WTC11 (cell line): ENCODE measurements at regions not wholly inside any gene's neighbourhood (a gene's known extent, or its start where the extent isn't known, plus 50 kb on each side); places are given as distances from the start of the nearest gene placed in this dataset.

Experiments used
- SP1 ChIP-seq: sonication (generic); formaldehyde crosslinking; conservative IDR thresholded peaks from 2 replicates; pipeline ENCODE4 v1.8.1; 2022; ENCODE audit warnings: missing genetic modification reagents
- TCF7 ChIP-seq: sonication (generic); formaldehyde crosslinking; IDR thresholded peaks from 2 replicates; pipeline ENCODE4 v1.8.0; 2022; ENCODE audit warnings: mild to moderate bottlenecking, low read depth, missing genetic modification reagents, moderate library complexity
- TF ChIP-seq, protein P1 (sequence below): sonication (generic); formaldehyde crosslinking; IDR thresholded peaks from 2 replicates; pipeline ENCODE4 v1.8.1; 2023; ENCODE audit warnings: mild to moderate bottlenecking, missing genetic modification reagents
- TF ChIP-seq, protein P2 (sequence below): fragments of 200-600 bp; IDR thresholded peaks from 2 replicates; pipeline ENCODE4 v1.8.0; 2022; ENCODE audit warnings: antibody characterized with exemption
- TF ChIP-seq, protein P3 (sequence below): sonication (generic); formaldehyde crosslinking; conservative IDR thresholded peaks from 2 replicates; pipeline ENCODE4 v1.8.1; 2023; ENCODE audit warnings: mild to moderate bottlenecking, low read depth, missing genetic modification reagents, moderate library complexity
- TF ChIP-seq, protein P4 (sequence below): sonication (generic); formaldehyde crosslinking; IDR thresholded peaks from 2 replicates; pipeline ENCODE4 v1.8.0; 2022; ENCODE audit warnings: mild to moderate bottlenecking, missing genetic modification reagents

DNA sequence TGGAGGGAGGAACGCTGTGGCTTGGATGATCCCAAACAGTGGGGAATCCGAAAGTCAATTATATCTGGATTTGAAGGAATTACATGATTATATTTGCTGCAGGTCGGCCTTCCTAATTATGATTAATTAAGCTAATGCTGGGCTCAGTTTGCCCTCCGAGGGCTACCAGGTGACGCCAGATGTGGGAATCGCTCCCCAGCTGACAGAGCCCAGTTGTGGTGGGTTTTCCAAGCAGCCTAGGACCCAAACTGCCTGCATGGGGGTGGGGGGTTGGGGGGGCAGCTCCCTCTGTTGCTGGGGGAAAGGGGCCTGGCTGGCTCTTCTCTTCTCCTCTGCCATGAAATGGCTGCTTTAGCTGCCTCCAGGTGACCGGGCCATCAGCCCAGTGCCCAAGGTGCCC is 147.6 kb upstream of the C1orf174 start:
- TF ChIP-seq, protein P1, sequence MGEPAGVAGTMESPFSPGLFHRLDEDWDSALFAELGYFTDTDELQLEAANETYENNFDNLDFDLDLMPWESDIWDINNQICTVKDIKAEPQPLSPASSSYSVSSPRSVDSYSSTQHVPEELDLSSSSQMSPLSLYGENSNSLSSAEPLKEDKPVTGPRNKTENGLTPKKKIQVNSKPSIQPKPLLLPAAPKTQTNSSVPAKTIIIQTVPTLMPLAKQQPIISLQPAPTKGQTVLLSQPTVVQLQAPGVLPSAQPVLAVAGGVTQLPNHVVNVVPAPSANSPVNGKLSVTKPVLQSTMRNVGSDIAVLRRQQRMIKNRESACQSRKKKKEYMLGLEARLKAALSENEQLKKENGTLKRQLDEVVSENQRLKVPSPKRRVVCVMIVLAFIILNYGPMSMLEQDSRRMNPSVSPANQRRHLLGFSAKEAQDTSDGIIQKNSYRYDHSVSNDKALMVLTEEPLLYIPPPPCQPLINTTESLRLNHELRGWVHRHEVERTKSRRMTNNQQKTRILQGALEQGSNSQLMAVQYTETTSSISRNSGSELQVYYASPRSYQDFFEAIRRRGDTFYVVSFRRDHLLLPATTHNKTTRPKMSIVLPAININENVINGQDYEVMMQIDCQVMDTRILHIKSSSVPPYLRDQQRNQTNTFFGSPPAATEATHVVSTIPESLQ, result no peak
- TF ChIP-seq, protein P2, sequence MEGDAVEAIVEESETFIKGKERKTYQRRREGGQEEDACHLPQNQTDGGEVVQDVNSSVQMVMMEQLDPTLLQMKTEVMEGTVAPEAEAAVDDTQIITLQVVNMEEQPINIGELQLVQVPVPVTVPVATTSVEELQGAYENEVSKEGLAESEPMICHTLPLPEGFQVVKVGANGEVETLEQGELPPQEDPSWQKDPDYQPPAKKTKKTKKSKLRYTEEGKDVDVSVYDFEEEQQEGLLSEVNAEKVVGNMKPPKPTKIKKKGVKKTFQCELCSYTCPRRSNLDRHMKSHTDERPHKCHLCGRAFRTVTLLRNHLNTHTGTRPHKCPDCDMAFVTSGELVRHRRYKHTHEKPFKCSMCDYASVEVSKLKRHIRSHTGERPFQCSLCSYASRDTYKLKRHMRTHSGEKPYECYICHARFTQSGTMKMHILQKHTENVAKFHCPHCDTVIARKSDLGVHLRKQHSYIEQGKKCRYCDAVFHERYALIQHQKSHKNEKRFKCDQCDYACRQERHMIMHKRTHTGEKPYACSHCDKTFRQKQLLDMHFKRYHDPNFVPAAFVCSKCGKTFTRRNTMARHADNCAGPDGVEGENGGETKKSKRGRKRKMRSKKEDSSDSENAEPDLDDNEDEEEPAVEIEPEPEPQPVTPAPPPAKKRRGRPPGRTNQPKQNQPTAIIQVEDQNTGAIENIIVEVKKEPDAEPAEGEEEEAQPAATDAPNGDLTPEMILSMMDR, result no peak
- no peak for TF ChIP-seq TCF7 (CRISPR knock-in tag)
- TF ChIP-seq, protein P3, sequence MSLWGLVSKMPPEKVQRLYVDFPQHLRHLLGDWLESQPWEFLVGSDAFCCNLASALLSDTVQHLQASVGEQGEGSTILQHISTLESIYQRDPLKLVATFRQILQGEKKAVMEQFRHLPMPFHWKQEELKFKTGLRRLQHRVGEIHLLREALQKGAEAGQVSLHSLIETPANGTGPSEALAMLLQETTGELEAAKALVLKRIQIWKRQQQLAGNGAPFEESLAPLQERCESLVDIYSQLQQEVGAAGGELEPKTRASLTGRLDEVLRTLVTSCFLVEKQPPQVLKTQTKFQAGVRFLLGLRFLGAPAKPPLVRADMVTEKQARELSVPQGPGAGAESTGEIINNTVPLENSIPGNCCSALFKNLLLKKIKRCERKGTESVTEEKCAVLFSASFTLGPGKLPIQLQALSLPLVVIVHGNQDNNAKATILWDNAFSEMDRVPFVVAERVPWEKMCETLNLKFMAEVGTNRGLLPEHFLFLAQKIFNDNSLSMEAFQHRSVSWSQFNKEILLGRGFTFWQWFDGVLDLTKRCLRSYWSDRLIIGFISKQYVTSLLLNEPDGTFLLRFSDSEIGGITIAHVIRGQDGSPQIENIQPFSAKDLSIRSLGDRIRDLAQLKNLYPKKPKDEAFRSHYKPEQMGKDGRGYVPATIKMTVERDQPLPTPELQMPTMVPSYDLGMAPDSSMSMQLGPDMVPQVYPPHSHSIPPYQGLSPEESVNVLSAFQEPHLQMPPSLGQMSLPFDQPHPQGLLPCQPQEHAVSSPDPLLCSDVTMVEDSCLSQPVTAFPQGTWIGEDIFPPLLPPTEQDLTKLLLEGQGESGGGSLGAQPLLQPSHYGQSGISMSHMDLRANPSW, result no peak
- TF ChIP-seq SP1 (CRISPR knock-in tag), result no peak
- TF ChIP-seq, protein P4, sequence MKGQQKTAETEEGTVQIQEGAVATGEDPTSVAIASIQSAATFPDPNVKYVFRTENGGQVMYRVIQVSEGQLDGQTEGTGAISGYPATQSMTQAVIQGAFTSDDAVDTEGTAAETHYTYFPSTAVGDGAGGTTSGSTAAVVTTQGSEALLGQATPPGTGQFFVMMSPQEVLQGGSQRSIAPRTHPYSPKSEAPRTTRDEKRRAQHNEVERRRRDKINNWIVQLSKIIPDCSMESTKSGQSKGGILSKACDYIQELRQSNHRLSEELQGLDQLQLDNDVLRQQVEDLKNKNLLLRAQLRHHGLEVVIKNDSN, result no peak
